ENCODE measurements at regions not wholly inside any gene's neighbourhood (a gene's known extent, or its start where the extent isn't known, plus 50 kb on each side); places are given as distances from the start of the nearest gene placed in this dataset.

DNA sequence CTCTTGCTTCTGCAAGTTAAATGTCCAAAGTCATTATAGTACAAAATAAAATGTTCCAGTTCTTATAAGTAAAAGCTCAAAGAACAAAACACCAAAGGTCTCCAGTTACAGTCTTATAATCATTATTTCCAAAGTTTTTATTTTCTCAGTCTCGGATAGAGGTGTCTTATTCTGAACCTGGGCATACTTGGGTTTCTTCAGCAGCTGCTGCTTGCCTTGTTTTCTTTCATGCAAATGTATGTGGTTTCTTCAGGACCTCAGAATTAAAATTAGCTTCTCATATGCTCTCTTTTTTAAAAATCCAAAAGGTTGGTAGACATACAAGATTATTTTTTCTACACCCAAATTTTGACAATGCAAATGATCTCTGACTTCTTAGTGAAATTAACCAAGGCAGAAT, 383.0 kb downstream of the METTL4 start:
- Mint-ChIP-seq H3K27ac (ENCODE audit: unreplicated experiment) (no peak overlapping the region), H3K4me3 (ENCODE audit: unreplicated experiment) (no peak overlapping the region), H3K4me1 (ENCODE audit: low read depth, unreplicated experiment) (no peaks in the 10 kb centered on the region), H3K27me3 (ENCODE audit: insufficient read depth, unreplicated experiment) (no peaks in the 10 kb centered on the region), H3K9me3 (ENCODE audit: unreplicated experiment) (peaks cover 3% of the 10 kb centered on the region), H3K36me3 (ENCODE audit: insufficient read depth, unreplicated experiment) (no peaks in the 10 kb centered on the region)
- CTCF ChIA-PET: no interaction called here
- Histone ChIP-seq H3K4me3 (ENCODE audit: low read depth, low read length) (no peak overlapping the region), H3K9me3 (no peaks in the 10 kb centered on the region; the same call in 1 of the 2 replicates), H3K36me3 (ENCODE audit: control insufficient read depth, insufficient read depth, low read length) (no peaks in the 10 kb centered on the region), H3K27me3 (replicated peaks; ENCODE audit: control insufficient read depth, insufficient read depth, low read length) (no peaks in the 10 kb centered on the region), H3K4me1 (no peaks in the 10 kb centered on the region)
- POLR2A ChIA-PET: no interaction called here
- DNase-seq: no peak
- intact Hi-C loops (cut with micrococcal nuclease; ENCODE audit: unreplicated experiment): no loop called here
- no TSS peak for BruUV-seq (replicated peaks)
- TF ChIP-seq, protein P1, sequence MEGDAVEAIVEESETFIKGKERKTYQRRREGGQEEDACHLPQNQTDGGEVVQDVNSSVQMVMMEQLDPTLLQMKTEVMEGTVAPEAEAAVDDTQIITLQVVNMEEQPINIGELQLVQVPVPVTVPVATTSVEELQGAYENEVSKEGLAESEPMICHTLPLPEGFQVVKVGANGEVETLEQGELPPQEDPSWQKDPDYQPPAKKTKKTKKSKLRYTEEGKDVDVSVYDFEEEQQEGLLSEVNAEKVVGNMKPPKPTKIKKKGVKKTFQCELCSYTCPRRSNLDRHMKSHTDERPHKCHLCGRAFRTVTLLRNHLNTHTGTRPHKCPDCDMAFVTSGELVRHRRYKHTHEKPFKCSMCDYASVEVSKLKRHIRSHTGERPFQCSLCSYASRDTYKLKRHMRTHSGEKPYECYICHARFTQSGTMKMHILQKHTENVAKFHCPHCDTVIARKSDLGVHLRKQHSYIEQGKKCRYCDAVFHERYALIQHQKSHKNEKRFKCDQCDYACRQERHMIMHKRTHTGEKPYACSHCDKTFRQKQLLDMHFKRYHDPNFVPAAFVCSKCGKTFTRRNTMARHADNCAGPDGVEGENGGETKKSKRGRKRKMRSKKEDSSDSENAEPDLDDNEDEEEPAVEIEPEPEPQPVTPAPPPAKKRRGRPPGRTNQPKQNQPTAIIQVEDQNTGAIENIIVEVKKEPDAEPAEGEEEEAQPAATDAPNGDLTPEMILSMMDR (IDR thresholded peaks at IDR 0.05; ENCODE audit: insufficient read depth in 1 of 2, low read depth in 1 of 2, low read length in 1 of 2, severe bottlenecking in 1 of 2, unreplicated experiment in 1 of 2): no peak

DNA sequence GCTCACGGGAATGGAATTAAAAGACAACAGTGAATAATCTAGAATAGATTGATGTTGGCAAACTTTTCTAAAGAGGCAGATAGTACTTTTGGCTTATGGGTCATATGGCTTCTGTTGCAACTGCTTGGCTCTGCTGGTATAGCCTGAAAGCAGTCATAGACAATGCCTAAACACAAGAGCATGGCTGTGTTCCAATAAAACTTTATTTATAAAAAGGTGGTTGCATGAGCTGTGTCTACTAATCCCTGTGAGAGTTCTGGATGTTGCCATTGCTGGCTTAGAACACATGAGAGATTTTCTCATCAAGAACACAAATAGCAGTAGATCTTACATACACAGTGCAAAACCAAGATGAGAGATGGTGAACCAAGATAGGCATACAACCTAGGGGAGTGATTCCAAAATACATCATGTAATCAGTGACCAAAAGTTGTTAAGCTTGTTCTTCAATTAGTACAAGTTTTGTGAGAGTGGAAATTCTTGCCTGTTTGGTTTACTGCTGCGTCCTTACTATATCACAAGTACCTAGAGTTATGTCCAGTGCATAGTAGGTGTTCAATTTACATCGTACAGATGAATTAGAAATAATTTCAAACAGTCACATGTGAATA, 380.0 kb downstream of the METTL4 start:
- Histone ChIP-seq H3K36me3 (ENCODE audit: control insufficient read depth, insufficient read depth, low read length) (no peaks in the 10 kb centered on the region), H3K4me3 (ENCODE audit: low read depth, low read length) (no peak overlapping the region), H3K4me1 (no peaks in the 10 kb centered on the region), H3K27me3 (replicated peaks; ENCODE audit: control insufficient read depth, insufficient read depth, low read length) (no peaks in the 10 kb centered on the region), H3K9me3 (no peaks in the 10 kb centered on the region; the same call in 1 of the 2 replicates)
- H3K4me1 Mint-ChIP-seq (ENCODE audit: low read depth, unreplicated experiment): no peaks in the 10 kb centered on the region
- no peaks in the 10 kb centered on the region for H3K36me3 Mint-ChIP-seq (ENCODE audit: insufficient read depth, unreplicated experiment)
- H3K4me3 Mint-ChIP-seq (ENCODE audit: unreplicated experiment): no peak overlapping the region
- POLR2A ChIA-PET: no interaction called here
- no peak overlapping the region for H3K27ac Mint-ChIP-seq (ENCODE audit: unreplicated experiment)
- peaks cover 18% of the 10 kb centered on the region for H3K9me3 Mint-ChIP-seq (ENCODE audit: unreplicated experiment)
- no TSS peak for BruUV-seq (replicated peaks)
- intact Hi-C loops (cut with micrococcal nuclease; ENCODE audit: unreplicated experiment): no loop called here
- DNase-seq: no peak
- H3K27me3 Mint-ChIP-seq (ENCODE audit: insufficient read depth, unreplicated experiment): no peaks in the 10 kb centered on the region
- CTCF ChIA-PET: no interaction called here
- TF ChIP-seq, protein P1 (IDR thresholded peaks at IDR 0.05; ENCODE audit: insufficient read depth in 1 of 2, low read depth in 1 of 2, low read length in 1 of 2, severe bottlenecking in 1 of 2, unreplicated experiment in 1 of 2): no peak

DNA sequence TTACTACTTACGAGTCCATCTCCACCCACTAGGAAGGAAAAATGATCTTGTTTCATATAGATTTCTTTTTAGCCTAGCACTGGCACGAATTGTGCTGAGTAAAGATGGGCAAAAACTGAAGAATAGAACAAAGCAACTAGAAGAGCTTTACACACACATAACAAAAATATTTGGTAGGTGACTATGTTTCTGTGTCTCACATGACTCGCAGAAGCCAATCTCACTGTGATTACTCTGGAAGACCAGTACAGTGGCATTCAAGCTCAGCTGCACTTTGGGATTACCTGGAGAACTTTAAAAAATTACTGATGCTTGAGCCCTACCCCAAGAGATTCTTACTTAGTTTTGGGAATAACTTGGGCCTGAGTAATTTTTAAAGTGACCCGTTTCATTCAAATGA, 378.7 kb downstream of the METTL4 start:
- Histone ChIP-seq H3K4me3 (ENCODE audit: low read depth, low read length) (no peak overlapping the region), H3K36me3 (ENCODE audit: control insufficient read depth, insufficient read depth, low read length) (no peaks in the 10 kb centered on the region), H3K4me1 (no peaks in the 10 kb centered on the region), H3K27me3 (replicated peaks; ENCODE audit: control insufficient read depth, insufficient read depth, low read length) (no peaks in the 10 kb centered on the region), H3K9me3 (no peaks in the 10 kb centered on the region; the same call in 1 of the 2 replicates)
- Mint-ChIP-seq H3K36me3 (ENCODE audit: insufficient read depth, unreplicated experiment) (no peaks in the 10 kb centered on the region), H3K4me3 (ENCODE audit: unreplicated experiment) (no peak overlapping the region), H3K4me1 (ENCODE audit: low read depth, unreplicated experiment) (no peaks in the 10 kb centered on the region), H3K9me3 (ENCODE audit: unreplicated experiment) (peaks cover 20% of the 10 kb centered on the region), H3K27me3 (ENCODE audit: insufficient read depth, unreplicated experiment) (no peaks in the 10 kb centered on the region), H3K27ac (ENCODE audit: unreplicated experiment) (no peak overlapping the region)
- intact Hi-C loops (cut with micrococcal nuclease; ENCODE audit: unreplicated experiment): no loop called here
- no peak for DNase-seq
- TF ChIP-seq, protein P1 (IDR thresholded peaks at IDR 0.05; ENCODE audit: insufficient read depth in 1 of 2, low read depth in 1 of 2, low read length in 1 of 2, severe bottlenecking in 1 of 2, unreplicated experiment in 1 of 2): no peak
- CTCF ChIA-PET: no interaction called here
- POLR2A ChIA-PET: no interaction called here
- no TSS peak for BruUV-seq (replicated peaks)

Measured in Caco-2 (cell line).